SKM-1 treated with dmso at 0.1 percent for 144 hours (cell line): ENCODE measurements at regions not wholly inside any gene's neighbourhood (a gene's known extent, or its start where the extent isn't known, plus 50 kb on each side); places are given as distances from the start of the nearest gene placed in this dataset.
"Not testable (repeated sequence)": the region's sequence is repeated elsewhere in the genome, so short reads cannot be mapped to it uniquely, and the experiment has no call there.

Source experiments
- DNase-seq: peaks from one replicate; lab custom pipeline; 2025; ENCODE audit not compliant: unreplicated experiment; lab: John Stamatoyannopoulos, UW

GRCh38 chr21:35482096-35482495, 433.0 kb upstream of the RUNX1 start:
- no peak for DNase-seq

GRCh38 chr21:35481005-35481404, 431.9 kb upstream of the RUNX1 start:
- DNase-seq = no peak

GRCh38 chr21:35479529-35479928, 430.4 kb upstream of the RUNX1 start:
- no peak for DNase-seq

- DNase-seq = no peak
Measured at GRCh38 chr21:35479065-35479448, 430.0 kb upstream of the RUNX1 start.

- DNase-seq = no peak
Measured at GRCh38 chr21:35478161-35479064, 429.3 kb upstream of the RUNX1 start.

- DNase-seq = no peak
Measured at GRCh38 chr21:35477622-35478021, 428.5 kb upstream of the RUNX1 start.

GRCh38 chr21:35476621-35477395, 427.7 kb upstream of the RUNX1 start:
- DNase-seq = no peak

GRCh38 chr21:35475762-35476161, 426.7 kb upstream of the RUNX1 start:
- DNase-seq = peak; percentile 89

- DNase-seq = peak; percentile 27
Measured at GRCh38 chr21:35475009-35475408, 425.9 kb upstream of the RUNX1 start.

- peak; percentile 10 for DNase-seq
Measured at GRCh38 chr21:35473496-35473895, 424.4 kb upstream of the RUNX1 start.

- DNase-seq = no peak
Measured at GRCh38 chr21:35470522-35470921, 421.4 kb upstream of the RUNX1 start.

GRCh38 chr21:35469498-35469897, 420.4 kb upstream of the RUNX1 start:
- DNase-seq = no peak

- DNase-seq = no peak
Measured at GRCh38 chr21:35468991-35469390, 419.9 kb upstream of the RUNX1 start.

- no peak for DNase-seq
Measured at GRCh38 chr21:35467566-35467965, 418.5 kb upstream of the RUNX1 start.

GRCh38 chr21:35466681-35467080, 417.6 kb upstream of the RUNX1 start:
- DNase-seq = not testable (repeated sequence)

- no peak for DNase-seq
Measured at GRCh38 chr21:35465741-35466140, 416.6 kb upstream of the RUNX1 start.

- no peak for DNase-seq
Measured at GRCh38 chr21:35461700-35462099, 412.6 kb upstream of the RUNX1 start.

GRCh38 chr21:35460441-35460840, 411.3 kb upstream of the RUNX1 start:
- no peak for DNase-seq

- no peak for DNase-seq
Measured at GRCh38 chr21:35458405-35458804, 409.3 kb upstream of the RUNX1 start.

- no peak for DNase-seq
Measured at GRCh38 chr21:35457097-35457804, 408.1 kb upstream of the RUNX1 start.

GRCh38 chr21:35451276-35451675, 402.2 kb upstream of the RUNX1 start:
- DNase-seq = no peak

GRCh38 chr21:35450830-35451229, 401.7 kb upstream of the RUNX1 start:
- DNase-seq = no peak
